ENCODE measurements at regions not wholly inside any gene's neighbourhood (a gene's known extent, or its start where the extent isn't known, plus 50 kb on each side); places are given as distances from the start of the nearest gene placed in this dataset.
"Not testable (repeated sequence)": the region's sequence is repeated elsewhere in the genome, so short reads cannot be mapped to it uniquely, and the experiment has no call there.

DNA sequence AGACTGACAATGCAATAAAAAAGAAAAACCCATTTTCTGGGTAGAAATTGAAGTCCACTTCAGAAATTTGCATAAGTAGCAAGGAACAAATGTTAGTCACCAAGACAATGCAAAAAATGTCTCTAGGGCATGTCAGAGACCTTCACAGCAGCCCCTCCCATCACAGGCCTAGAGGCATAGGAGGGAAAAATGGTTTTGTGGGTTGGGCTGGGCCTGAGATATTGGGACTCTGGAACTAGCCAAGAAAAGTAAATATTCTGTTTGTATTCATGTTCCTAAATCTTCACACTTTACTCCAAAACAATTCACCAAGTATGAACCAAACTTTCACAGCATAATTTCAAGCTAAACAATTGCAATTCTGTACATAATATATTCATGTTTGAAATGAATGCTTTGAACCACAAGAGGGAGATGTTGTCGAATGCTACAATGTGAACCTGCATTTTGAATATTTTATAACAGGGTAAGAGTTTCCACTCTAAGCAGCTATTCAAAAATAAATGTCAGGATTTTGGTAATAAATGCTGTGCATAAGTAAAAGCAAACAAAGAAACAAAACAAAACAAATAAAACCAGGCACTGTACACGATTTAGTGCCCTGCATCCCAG lies 429.2 kb downstream of the OTOL1 start:
- DNase-seq, result no peak

DNA sequence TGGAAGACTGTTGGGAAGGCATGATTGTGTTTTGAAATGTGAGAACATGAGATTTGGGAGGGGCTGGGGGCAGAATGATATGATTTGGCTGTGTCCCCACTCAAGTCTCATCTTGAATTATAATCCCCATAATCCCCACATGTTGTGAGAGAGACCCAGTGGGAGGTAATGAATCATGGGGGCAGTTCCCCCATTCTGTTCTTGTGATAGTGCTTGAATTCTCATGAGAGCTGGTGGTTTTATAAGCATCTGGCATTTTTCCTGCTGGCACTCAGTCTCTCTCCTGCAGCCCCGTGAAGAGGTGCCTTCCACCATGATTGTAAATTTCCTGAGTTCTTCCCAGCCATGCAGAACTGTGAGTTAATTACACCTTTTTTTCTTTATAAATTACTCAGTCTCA lies 430.5 kb downstream of the OTOL1 start:
- no peak for DNase-seq

DNA sequence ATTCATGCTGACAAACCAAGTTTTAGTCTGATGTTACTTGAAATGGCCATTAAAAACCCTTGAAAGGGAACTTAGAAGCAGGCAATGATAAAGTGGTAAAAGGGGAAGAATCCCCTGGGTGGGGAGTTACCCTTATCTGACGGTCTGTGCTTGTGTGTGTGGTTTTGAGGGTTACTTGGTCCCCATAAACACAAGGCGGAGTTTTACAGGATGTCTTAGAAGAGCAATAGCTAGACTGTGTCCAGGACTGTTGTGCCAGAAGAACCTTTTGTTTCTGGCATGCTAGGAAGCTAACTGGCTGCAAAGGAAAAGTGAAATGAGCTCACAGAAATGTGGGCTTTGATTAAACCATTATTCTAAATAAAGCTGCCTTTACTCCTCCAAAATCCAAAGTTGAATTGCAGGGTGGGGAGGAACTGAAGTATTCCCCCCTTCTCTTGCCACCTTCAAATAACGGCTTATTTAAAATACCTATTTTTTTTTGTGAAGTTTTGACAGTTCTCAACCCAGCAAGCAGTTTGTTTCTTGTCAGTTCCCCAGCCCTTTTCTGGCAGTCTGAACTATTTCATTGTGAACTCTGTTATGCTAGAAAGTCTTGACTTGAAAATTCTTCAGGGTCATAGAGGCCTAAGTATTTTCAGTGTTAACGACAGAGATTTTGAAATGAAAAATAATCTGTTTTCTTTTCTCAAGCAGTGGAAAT lies 443.5 kb downstream of the OTOL1 start:
- no peak for DNase-seq

DNA sequence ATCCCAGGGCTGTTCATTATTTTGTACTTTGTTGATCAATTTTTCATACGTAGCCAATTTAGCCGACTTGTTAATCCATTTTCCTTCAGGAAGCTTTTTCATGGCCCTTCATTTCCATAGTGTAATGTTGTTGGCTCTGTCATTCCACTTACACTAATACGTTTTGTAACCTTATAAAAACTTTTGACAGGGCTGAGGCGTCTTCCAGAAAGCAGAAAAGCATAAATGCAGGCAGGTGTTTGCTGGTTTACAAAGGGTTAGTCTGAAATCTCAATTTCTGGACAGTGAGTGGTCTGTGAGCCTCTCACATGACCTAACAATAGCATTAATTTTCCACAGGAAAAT lies 444.0 kb downstream of the OTOL1 start:
- no peak for DNase-seq

DNA sequence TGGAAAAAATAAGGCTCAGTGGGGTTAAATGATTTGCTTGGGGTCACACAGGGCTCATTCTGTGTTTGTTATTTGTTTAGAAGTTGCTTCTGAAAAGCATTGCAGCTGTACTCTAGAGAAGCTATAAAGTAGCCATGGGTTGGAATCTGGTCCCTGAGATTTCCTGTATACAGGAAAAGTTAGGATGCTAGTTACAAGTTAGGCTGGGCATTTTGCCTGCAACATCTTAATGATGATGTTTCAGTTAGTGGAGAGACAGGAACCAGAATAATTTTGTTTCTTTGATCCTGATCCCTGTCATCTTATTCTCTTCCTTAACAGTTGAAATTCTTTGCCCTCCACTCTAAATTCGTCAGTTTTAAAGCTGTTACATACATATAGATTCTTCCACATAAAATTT lies 445.3 kb downstream of the OTOL1 start:
- no peak for DNase-seq

DNA sequence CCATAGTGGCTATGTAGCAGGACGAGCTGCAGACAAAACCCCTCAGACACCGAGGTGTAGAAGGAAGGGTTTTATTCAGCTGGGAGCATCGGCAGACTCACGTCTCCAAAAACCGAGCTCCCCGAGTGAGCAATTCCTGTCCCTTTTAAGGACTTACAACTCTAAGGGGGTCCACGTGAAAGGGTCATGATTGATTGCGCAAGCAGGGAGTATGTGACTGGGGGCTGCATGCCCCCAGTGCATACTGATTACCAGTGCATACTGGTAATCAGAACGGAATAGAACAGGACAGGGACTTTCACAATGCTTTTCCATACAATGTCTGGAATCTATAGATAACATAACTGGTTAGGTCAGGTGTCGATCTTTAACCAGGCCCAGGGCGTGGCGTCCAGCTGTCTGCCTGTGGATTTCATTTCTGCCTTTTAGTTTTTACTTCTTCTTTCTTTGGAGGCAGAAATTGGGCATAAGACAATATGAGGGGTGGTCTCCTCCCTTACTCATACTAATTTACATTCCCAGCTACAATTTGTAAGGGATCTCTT lies 447.3 kb downstream of the OTOL1 start:
- not testable (repeated sequence) for DNase-seq

DNA sequence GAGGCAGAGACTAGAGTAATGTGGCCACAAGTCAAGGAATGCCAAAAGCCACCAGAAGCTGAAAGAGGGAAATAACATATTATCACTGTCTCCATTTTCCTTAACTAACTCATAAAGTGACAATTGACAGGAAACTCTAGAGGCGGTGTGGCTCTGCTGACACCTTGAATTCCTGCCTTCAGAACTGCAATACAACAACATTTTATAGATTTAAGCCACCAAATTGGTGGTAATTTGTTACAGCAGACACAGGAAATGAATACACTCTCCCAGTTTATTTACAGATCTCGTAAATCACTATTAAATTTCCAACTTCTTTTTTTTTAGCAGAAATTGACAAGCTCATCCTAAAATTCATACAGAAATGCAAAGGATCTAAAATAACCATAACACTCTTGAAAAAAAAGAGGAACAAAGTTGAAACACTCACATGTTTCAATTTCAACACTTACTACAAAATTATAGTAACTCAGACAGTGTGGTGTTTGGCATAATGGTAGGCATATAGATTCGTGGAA lies 449.9 kb downstream of the OTOL1 start:
- no peak for DNase-seq

DNA sequence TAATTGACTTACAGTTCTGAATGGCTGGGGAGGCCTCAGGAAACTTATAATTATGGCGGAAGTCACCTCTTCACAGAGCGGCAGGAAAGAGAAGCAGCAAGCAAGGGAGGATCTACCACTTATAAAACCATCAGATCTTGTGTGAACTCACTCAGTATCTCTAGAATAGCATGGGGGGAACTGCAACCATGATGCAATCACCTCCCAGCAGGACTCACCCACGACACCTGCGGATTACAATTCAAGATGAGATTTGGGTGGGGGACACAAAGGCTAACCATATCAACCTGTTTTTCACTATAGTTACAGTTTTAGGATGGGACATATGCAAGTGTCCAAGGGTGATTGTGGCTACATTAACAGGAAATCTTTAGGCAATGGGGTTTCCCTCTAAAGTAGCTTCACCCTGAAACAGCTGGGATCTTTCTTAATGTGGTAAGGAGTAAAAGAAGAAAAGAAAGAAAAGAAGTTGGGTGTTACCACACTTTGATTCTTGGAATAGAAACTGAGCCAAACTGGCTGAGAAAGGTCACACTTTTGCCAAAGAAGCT lies 453.8 kb downstream of the OTOL1 start:
- no peak for DNase-seq

DNA sequence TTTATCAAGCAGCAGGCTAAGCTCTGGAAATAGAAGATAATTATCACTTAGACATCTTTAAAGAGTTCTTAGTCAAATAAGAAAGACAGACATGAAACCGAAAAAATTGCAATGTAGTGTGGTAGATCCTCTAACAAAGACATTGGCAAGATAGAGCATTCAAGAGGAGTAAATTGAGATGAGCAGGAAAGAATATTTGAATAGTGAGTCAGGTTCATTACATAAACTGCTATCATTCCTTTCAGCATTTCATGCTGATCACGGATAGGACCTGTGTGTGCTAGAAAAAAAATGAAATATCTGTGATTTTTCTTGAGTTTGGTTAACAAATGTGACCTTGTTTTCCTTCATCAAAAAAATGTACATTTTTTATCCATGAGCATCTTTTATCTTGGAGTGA lies 460.9 kb downstream of the OTOL1 start:
- no peak for DNase-seq

DNA sequence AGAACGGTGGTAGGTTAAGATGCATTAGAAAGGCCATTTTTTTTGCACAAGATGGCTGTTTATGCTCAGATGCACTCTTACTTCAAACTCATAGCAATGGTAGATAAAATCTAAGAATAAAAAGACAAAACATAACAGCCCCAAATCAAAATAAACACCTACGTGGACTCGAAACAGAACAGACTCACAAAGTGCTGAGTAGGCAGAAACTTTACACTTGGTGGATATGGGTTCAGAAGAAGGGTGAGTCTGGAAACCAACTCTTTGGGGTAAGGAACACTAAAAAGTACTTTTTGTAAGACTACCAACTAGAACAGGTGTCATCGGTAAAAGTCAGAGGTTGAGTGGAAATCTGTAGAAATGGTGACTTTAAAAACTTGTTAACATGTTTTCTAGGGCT lies 468.2 kb downstream of the OTOL1 start:
- no peak for DNase-seq

DNA sequence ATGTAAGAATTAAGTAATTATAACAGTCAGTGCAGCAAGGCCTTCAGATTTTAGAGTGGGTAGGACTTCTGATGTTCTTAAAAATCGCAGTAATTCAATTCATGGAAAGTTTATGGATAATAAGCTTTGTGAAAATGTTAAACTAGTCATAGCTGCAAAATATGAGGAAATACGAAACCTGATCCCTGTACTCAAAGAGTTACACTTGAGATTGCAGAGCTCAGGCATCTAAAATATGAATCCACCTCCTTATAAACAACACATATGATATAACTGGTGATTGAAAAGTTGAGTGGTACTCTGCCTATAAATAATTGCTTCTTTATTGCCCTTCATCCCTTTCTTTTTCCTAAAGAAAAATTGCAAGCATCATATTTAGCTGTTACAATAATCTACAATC lies 473.3 kb downstream of the OTOL1 start:
- DNase-seq, result no peak

DNA sequence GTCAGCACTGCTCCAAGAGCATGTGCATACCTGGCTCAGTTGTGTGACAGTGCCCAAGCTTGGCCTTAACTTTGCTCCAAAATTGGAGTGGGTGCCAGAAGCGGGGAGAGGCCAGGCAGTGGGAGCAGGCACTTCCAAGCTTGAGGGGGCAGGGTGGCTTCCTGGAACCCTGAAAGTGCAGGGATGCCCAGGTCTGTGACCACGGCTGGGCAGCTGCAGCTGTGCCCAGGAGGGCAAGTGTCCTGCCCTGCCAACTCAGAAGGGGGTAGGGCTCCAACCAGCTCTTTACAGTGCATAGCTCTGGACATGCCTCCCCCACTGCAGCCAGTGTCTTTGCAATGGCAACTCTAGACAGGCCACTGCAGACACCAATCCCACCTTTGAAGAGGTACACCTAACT lies 478.6 kb downstream of the OTOL1 start:
- no peak for DNase-seq

DNA sequence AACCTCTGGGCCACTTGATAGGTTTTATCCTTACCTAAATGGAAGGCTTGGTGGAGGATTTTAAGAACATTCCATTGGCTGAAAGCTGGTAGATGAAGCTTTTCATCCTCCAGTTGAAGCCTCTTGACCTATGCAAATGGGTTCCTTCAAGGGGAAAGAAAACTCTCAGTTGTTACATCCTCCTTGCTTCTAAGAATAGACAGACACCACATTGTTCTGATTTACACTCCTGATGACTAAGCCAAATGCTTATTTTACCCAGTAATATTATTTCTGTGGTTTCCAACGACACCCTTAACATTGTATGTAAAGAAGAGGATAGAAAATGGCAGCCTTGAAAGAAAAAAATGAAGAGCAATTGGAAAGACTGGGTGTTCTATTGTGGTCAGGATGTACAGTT lies 480.5 kb downstream of the OTOL1 start:
- DNase-seq, result no peak

DNA sequence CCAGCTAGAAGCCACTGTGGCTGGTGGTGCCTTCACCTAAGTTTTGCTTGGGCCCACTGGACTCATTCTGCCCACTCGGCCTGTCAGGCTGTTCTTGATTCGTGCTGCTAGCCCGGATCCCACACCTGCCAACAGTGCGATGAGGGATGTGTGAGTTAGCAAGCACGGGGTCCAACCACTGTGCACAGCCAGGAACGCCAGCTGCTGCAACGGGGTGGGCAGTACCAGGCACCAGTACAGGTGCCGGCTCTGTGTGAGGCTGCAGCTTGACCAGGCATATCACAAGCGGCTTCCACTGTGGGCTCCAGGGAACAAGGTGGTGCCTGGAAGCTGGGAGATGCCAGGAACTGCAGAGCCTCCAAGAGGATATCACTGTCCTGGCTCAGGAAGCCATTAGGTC lies 481.2 kb downstream of the OTOL1 start:
- no peak for DNase-seq

DNA sequence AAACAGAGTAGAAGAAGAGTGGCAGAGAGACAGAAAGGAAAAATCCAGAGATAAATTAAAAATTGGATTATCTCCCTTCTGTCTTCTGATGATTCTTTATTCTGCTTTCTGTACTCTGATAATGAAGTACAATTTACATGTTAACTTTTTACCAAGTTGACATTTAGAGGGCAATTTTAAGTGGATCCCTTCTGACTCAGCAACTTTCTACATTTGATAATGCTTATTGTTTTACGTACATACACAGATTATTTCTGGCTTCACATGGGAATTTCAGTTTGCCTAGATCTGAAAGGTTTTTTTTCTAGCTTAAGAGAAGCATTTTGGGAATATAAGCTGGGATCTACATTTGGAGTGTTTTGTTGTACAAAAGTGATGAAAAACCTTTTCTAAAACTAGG lies 491.3 kb downstream of the OTOL1 start:
- no peak for DNase-seq

DNA sequence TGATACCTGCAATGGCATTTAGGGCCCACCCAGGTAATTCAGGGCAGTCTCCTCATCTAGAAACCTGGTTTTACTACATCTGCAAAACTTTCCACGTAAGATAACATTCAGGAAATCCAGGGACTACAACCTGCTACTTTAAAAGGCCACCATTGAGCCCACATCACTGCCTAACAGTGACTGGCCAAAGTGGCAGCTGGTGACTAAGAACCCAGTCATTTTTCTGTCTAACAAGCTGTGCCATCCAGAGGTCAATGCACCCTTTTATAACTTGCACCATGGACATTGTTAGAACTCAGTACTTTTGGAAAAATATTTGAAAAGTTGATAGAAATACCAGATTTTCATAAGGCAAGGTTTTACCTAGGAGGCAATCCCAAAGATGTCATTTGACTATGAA lies 492.4 kb downstream of the OTOL1 start:
- DNase-seq, result no peak

DNA sequence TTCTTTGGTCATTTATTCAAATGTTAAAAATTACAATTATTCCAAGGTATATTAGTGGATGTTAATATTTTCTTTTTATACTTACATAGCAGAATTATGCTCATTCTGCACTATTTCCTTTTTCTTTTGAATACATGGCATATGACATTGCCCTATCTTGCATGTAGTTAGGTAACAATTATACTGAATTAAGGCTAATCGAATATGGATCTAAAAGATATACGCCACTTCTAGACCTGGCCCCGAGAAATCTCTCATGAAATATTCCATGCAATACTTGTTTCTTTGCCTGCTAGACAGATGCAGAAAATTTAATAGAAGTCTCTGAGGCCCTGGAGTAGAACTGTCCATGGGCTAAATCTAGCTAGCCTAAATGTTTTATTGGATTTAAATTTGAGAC lies 493.4 kb downstream of the OTOL1 start:
- DNase-seq, result no peak

DNA sequence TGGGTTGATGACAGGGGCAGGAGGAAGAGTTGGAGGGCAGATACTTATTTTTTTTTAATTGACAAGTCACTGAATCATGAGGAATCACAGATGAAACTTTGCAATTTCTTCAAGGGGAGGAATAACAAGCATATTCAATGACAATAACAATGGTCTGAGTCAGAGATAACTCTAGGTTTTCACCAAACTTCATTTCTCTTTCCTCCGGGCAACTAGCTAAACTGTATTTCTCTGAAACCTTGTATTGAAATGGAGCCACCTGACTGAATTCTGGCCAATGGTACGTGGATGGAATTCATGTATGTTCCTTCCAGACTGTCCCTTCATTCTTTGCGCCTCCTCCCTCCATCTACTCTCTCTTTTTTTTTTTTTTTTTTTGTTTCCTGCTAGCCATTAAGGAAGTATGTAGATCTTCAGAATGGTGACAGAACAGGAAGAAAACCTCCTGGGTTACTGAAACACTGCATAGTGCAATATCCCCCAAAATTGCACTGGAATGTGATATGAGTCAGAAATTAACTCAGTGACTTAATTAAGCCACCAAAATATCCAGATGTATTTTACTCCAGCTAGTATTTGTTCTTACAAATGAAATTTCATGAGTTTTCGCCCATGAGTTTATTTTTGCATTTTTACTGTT lies 495.4 kb downstream of the OTOL1 start:
- DNase-seq, result no peak

DNA sequence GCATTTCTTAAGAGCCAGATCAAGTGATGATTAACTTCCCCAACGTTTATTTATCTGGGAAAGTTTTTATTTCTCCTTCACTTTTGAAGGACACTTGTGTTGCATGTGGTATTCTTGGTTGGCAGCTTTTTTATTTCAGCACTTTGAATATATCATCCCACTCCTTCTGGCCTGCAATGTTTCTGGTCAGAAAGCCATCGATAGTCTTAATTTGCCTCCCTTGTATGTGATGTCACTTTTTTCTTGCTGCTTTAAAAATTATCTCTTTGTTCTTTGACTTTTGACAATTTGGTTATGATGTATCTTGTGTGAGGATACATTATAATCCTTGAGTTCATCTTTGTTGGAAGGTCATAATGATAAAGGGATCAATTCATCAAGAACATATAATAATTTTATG lies 503.2 kb downstream of the OTOL1 start:
- no peak for DNase-seq

DNA sequence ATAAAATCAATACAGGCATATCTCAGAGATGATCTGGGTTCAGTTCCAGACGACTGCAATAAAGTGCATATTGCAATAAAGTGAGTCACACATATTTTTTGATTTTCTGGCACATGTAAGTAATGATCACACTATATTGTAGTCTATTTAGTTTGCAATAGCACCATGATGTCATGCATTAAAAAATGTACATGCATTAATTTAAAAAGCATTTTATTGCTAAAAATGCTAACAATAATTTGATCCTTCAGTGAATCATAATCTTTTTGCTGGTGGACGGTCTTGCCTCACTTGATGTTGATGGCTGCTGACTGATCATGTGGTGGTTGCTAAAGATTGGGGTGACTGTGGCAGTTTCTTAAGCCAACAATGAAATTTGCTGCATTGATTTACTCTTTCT lies 511.1 kb downstream of the OTOL1 start:
- no peak for DNase-seq

DNA sequence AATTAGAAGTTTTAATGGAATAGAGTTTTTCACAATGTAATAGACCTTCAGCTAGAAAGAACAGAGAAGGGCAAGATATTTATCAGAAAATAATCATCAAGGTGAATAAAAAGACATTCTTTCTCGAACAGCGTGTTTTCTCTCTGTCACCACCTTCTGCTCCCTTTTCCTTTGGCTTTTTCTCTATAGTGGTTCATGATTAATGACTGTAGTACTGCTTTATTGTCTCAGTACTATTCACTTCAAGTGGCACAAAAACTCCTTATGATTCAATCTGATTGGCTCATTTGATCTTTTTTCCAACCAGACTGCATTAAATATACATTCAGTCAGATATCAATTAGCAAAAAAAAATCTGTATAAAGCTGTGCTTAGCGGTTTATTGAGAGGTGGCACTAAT lies 516.0 kb downstream of the OTOL1 start:
- no peak for DNase-seq

DNA sequence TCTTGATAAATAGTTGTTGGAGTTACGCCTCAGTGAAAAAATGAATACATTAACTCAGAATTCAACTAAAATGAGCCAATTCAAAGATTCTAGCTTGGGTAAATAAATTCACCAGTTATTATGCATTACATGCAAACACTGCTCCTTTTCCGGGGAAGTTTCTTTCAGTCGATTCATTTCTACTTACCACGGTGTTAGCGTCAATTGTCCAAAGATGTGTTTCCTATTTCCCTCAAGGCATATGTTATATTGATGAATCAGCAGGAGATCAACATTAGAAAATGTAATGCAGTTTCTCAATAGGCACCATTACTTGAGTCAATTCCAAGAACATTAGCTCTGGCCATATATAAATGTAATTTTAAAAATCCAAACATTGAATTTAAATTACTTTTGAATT lies 517.7 kb downstream of the OTOL1 start:
- DNase-seq, result no peak

DNA sequence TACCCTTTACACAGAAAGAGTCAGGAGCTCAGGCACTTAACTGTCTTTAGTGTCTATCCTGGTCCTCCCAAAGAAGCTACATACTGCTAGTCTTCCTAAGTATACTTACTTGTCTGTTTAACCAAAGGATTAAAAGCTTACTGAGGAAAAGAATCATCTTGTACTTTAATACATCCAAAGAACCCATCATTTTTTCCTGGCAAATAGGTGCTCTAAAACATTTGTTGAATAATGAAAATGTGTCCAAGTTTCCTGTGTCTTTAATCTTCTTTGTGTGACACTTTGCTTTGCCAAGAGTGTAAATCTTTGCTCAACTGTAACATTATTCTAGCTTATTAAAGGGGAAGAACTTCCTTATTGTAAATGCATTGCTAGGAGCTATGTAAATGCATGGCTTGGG lies 519.2 kb downstream of the OTOL1 start:
- DNase-seq, result no peak

DNA sequence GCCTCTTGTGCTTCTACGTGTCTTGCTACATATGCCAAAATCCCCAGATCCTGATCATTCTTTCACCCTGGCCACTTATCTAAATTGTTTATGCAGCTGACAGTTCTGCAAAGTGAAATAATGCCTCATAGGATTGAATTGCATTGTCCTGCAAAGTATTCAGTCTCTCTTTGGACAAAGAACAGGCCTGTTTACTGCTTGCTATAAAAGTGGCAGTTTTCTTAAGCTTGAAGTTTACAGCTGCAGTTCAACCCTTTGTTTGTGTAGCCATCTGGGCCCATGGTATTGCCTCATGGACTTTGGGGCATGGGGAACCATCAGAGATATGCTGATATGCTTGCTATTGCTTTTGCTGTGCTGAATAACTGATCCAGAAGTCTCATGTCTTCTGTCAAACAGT lies 523.2 kb downstream of the OTOL1 start:
- no peak for DNase-seq
